HUES6 (cell line): ENCODE measurements at regions not wholly inside any gene's neighbourhood (a gene's known extent, or its start where the extent isn't known, plus 50 kb on each side); places are given as distances from the start of the nearest gene placed in this dataset.
A peak's percentile ranks its signal among the peaks of the same experiment; 100 is the strongest.

Source experiments
- H3K27ac ChIP-seq: 2 replicates; pipeline ENCODE4 v1.7.0; 2013; ENCODE audit warnings: low read depth, mild to moderate bottlenecking, low read length, inconsistent platforms
- H3K27me3 ChIP-seq: 2 replicates; pipeline ENCODE4 v1.6.1; 2013; ENCODE audit warnings: low read length; ENCODE audit not compliant: control insufficient read depth, insufficient read depth
- H3K36me3 ChIP-seq: 2 replicates; pipeline ENCODE4 v1.6.1; 2013; ENCODE audit warnings: low read length; ENCODE audit not compliant: control insufficient read depth, insufficient read depth
- H3K4me1 ChIP-seq: 2 replicates; pipeline ENCODE4 v1.6.1; 2013; ENCODE audit warnings: low read length; ENCODE audit not compliant: control insufficient read depth, insufficient read depth
- H3K4me3 ChIP-seq: 2 replicates; pipeline ENCODE4 v1.5.1; 2013; ENCODE audit warnings: low read depth, low read length
- H3K9ac ChIP-seq: one replicate; pipeline ENCODE4 v1.6.1; 2013; ENCODE audit warnings: mild to moderate bottlenecking, low read length
- H3K9me3 ChIP-seq: 2 replicates; pipeline ENCODE4 v1.6.1; 2013; ENCODE audit warnings: low read depth, low read length; ENCODE audit not compliant: control insufficient read depth, insufficient read depth

DNA sequence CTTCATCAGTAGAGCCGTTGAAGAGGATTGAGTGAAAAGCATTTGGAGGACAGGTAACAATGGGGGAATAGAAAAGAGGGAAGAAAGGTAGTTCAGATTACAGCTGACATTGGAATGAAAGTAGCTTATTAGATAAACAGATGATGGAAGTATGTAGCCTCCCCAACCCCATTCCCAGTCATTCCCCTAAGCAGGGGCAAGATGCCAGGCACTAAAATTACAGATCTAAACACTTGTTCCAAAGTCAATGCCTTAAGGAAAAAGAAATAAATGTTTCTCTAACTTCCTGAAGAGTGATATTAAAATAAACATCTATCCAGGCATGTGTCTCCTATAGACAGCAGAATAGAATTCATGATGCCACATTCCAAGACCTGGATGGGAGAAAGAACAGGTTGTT is 350.8 kb downstream of the PDGFC start:
- no peaks in the 10 kb centered on the region for H3K9me3 ChIP-seq
- no peaks in the 10 kb centered on the region for H3K4me1 ChIP-seq
- H3K27me3 ChIP-seq, result no peaks in the 10 kb centered on the region
- H3K4me3 ChIP-seq, result no peak overlapping the region
- no peak overlapping the region for H3K9ac ChIP-seq
- H3K36me3 ChIP-seq, result no peaks in the 10 kb centered on the region
- no peak overlapping the region for H3K27ac ChIP-seq

DNA sequence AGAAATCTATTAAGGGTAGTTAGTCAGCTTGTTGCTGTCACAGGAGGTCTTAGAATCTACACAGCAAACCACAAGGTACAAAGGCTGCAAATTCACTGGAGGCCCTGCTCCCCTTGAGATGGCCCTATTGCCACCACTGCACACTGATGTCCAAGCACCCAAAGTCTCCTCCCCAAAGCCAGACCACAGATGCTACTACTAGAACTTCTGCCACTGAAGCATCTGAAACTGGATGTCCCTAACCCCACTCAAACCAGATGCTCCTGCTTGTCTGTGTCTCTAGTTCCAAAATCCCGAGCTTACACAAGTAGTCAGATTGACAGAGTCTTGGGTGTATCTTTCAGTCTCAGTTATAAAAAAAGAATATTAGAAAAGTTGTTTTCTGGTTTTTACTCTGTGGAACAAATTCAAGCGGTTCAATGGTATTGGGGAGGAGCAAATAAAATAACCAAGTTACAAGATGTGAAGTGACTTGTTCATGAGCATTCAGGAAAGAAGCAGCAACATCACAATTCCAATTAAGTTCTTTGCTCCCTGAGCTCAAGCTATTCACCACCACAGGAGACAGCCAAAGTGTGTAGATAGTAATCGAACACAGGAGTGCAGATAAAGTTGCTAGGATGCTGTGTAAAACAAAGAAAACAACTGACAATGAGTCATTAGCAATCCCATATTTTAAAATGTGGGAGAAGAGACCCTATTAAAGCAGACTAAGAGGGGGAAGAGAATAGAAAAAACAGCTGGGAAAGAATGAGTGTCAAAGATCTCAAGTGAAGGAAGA is 352.3 kb downstream of the PDGFC start:
- Histone ChIP-seq H3K27me3 (no peaks in the 10 kb centered on the region), H3K9ac (no peak overlapping the region), H3K9me3 (no peaks in the 10 kb centered on the region), H3K27ac (no peak overlapping the region), H3K36me3 (no peaks in the 10 kb centered on the region), H3K4me1 (no peaks in the 10 kb centered on the region; the same call in 1 of the 2 replicates), H3K4me3 (no peak overlapping the region)

DNA sequence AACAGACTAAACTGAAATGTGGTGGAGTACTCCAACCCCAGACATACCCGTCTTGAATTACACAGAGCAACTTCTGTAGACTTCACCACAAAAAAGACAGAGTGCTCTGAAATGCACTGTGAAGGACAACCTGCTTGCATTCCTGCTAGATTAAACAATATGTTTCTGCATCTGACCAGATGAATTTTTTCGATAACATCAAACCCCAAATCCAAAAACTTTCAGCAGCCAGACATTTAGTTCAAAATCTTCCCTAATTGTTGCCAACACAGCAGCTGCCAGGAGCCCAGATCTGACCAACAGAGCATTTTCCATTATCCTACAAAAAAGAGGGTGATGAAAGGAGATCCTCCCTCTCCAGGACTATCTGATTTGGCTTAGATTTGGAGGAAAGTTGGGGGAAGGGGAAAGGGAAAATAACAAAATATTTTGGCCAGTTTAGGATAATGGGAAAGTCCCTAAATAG is 356.5 kb downstream of the PDGFC start:
- no peak overlapping the region for H3K9ac ChIP-seq
- H3K36me3 ChIP-seq, result no peaks in the 10 kb centered on the region
- H3K27ac ChIP-seq, result no peak overlapping the region
- H3K27me3 ChIP-seq, result no peaks in the 10 kb centered on the region
- H3K4me3 ChIP-seq, result no peak overlapping the region
- no peaks in the 10 kb centered on the region for H3K9me3 ChIP-seq
- H3K4me1 ChIP-seq, result no peaks in the 10 kb centered on the region; the same call in 1 of the 2 replicates

DNA sequence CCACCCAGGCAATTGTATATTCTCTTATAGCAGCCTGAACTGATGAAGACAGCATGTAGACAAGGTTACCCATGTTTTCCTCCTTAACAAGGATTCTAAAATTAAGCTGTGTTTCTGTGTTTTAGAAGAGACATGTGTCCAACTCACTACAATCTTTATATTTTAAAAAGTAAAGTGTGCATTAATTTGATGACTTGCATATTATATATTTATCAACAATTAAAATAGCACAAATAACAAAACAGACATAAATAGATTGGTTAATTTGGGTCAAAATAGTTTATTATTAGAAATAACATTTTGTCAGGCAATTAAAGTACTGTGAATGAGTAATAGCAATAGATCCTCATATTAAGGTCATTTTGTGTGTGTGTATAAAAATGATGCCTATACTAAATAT is 357.1 kb downstream of the PDGFC start:
- H3K9ac ChIP-seq, result no peak overlapping the region
- no peaks in the 10 kb centered on the region for H3K9me3 ChIP-seq
- no peaks in the 10 kb centered on the region; the same call in 1 of the 2 replicates for H3K4me1 ChIP-seq
- no peaks in the 10 kb centered on the region for H3K36me3 ChIP-seq
- no peaks in the 10 kb centered on the region for H3K27me3 ChIP-seq
- no peak overlapping the region for H3K27ac ChIP-seq
- H3K4me3 ChIP-seq, result no peak overlapping the region

DNA sequence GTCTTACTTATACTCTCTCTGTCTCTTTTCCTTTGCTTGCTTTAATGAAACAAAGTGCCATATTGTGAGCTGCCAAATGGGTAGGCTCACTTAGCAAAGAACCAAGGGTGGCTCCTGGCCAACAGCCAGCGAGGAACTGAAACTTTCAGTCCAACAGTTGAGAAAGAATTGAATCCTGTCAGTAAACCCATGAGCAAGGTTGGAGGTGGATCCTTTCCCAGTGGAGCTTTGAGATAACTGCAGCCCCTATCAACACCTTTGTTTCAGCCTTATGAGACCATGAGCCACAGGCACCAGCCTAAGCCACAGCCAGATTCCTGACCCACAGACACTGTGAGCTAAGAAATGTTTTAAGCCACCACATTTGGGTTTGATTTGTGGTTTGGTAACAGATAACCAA is 362.2 kb downstream of the PDGFC start:
- Histone ChIP-seq H3K4me3 (no peak overlapping the region), H3K4me1 (no peaks in the 10 kb centered on the region), H3K27ac (no peak overlapping the region), H3K9ac (no peak overlapping the region), H3K9me3 (no peaks in the 10 kb centered on the region), H3K36me3 (no peaks in the 10 kb centered on the region; the same call in 1 of the 2 replicates), H3K27me3 (no peaks in the 10 kb centered on the region)

DNA sequence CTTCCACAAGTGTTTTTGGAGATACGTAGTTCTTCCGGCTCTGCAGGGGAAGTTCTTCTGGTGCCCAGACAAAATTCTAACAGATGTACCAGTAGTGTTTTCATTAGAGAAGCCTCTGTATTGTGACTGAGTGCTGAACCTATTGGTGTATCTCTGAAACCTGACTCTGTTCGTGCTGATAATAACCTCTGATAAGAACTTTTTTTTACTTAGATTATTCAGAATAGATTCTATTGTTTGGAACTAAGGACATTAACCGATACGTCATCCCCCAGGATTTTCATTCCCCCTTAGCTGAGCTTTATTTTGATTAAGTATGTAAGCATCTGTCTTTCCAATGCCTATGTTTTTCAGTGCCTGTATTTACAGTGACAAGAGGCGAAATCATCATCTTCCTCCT is 362.9 kb downstream of the PDGFC start:
- Histone ChIP-seq H3K4me1 (no peaks in the 10 kb centered on the region), H3K27ac (no peak overlapping the region), H3K4me3 (no peak overlapping the region), H3K9ac (no peak overlapping the region), H3K9me3 (no peaks in the 10 kb centered on the region), H3K36me3 (no peaks in the 10 kb centered on the region; the same call in 1 of the 2 replicates), H3K27me3 (no peaks in the 10 kb centered on the region)

DNA sequence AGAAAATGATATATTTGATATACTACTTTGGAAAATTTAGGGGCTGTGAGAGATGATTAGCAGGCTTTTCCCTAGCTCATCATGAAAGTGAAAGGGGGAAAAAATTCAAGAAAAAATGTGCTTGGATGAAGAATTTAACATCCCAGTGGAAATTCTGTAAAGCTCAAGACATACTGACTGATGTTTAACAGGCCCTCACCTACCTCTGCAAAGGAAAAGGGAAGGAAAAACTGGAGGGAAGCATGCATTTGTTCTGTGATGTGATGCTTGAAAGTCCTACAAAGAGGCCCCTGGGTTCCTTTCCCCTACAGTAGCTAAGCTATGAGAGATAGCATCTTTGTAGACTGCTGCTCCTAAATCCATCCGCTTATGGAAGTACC is 364.1 kb downstream of the PDGFC start:
- Histone ChIP-seq H3K27me3 (no peaks in the 10 kb centered on the region), H3K9ac (no peak overlapping the region), H3K27ac (no peak overlapping the region), H3K4me1 (no peaks in the 10 kb centered on the region), H3K9me3 (no peaks in the 10 kb centered on the region), H3K4me3 (no peak overlapping the region), H3K36me3 (no peaks in the 10 kb centered on the region; the same call in 1 of the 2 replicates)

DNA sequence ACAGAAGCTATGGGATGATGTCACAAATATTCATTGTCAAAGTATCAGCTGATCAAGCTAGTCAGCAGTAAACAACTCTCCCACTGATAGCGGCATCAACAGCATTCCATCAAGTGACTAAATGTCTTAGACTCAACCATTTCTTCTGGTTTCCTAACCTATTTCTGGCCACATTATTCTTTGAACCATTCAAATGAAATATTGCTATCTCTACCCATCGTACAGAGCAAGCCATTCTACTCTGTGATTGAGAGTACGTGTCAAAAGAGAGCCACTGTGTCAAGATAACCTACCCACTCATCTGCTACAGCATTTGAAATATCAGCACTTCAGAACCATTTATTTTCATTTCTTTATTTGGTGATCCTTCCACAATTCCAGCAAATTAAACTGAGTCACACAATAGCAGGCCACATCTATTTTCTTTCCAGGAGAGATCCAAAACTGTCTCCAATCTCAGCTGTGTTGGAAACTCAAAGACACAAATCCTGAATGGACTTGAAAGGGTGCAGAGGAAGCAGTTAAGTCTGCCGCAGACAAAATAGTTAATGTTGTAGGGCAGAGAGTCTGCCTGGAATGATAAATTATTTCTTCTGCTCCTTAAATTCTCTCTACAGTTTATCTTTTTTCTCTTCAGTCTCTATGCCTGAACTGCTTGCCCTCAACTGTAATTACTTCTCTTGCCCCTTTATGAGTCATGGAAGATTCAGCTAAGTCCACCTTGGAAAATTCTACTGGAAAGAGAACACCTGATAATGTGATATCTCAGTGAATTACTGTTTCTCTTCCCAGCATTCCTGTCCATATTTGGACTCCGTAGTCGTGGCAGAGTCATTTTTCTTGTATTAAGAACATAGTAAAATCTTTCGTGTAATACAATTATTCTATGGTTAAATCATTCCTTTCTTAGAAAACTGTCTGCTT is 364.8 kb downstream of the PDGFC start:
- Histone ChIP-seq H3K27ac (no peak overlapping the region), H3K27me3 (no peaks in the 10 kb centered on the region), H3K4me1 (no peaks in the 10 kb centered on the region), H3K9ac (no peak overlapping the region), H3K9me3 (no peaks in the 10 kb centered on the region), H3K36me3 (no peaks in the 10 kb centered on the region; the same call in 1 of the 2 replicates), H3K4me3 (no peak overlapping the region)

- H3K27me3 ChIP-seq, result no peaks in the 10 kb centered on the region
- peaks cover 3% of the 10 kb centered on the region; the same call in 1 of the 2 replicates for H3K9me3 ChIP-seq
- H3K27ac ChIP-seq, result peak overlapping the region; percentile 68; the same call in 1 of the 2 replicates
- H3K4me3 ChIP-seq, result no peak overlapping the region; the same call in 1 of the 2 replicates
- H3K4me1 ChIP-seq, result peaks cover 18% of the 10 kb centered on the region
- H3K36me3 ChIP-seq, result no peaks in the 10 kb centered on the region
- H3K9ac ChIP-seq, result peak overlapping the region; percentile 70
These were observed 373.4 kb downstream of the PDGFC start for GRCh38 chr4:156598138-156598681.

- Histone ChIP-seq H3K9me3 (peaks cover 3% of the 10 kb centered on the region; the same call in 1 of the 2 replicates), H3K4me3 (no peak overlapping the region), H3K27ac (no peak overlapping the region), H3K4me1 (peaks cover 18% of the 10 kb centered on the region), H3K36me3 (no peaks in the 10 kb centered on the region), H3K9ac (no peak overlapping the region), H3K27me3 (no peaks in the 10 kb centered on the region)
These were observed 374.8 kb downstream of the PDGFC start for GRCh38 chr4:156596706-156597329.
